HCT116 (cell line): ENCODE measurements at regions not wholly inside any gene's neighbourhood (a gene's known extent, or its start where the extent isn't known, plus 50 kb on each side); places are given as distances from the start of the nearest gene placed in this dataset.

Source experiments
- ATAC-seq: fragments of 200-7000 bp; cut with Tn5 transposase; 2 replicates; pipeline ENCODE4 v1.9.1; 2020; ENCODE audit warnings: mild to moderate bottlenecking, moderate library complexity
- BruUV-seq: library from RNA; stranded (reverse); fragments of 400-500 nt; replicated peaks from 2 replicates; lab custom pipeline; 2021; lab: Mats Ljungman, UMichigan
- CTCF ChIA-PET: fragments of 300-600 bp; sonication (Branson Sonifier 250); formaldehyde crosslinking; loops from one replicate; lab custom pipeline; 2021; ENCODE audit warnings: antibody characterized with exemption; lab: Charles Lee
- POLR2A ChIA-PET: fragments of 300-600, 350-600 bp; sonication (Branson Sonifier 250); formaldehyde crosslinking; loops from one replicate; lab custom pipeline; 2021; ENCODE audit warnings: antibody characterized with exemption; lab: Charles Lee
- RAD21 ChIA-PET, 2 experiments: fragments of 300-600 bp; sonication (Branson Sonifier 250); formaldehyde crosslinking; loops; one replicate each; lab custom pipeline; 2023; ENCODE audit warnings: low total read pairs in 2 of 2; ENCODE audit not compliant: uncharacterized antibody in 2 of 2, unreplicated experiment in 2 of 2, low non-redundant PET in 1 of 2; lab: Charles Lee
- DNase-seq: peaks from one replicate; pipeline ENCODE4 v3.0.0-alpha.2; 2010; ENCODE audit warnings: low read depth, low spot score
- H2AFZ ChIP-seq: fragments of 200-600 bp; shearing (Covaris generic), sonication (generic); 2 replicates; pipeline ENCODE4 v1.6.1; 2017; ENCODE audit warnings: low read depth, mixed run types, mixed read lengths, antibody characterized with exemption, low read length; ENCODE audit not compliant: poor library complexity, severe bottlenecking
- H3K27ac ChIP-seq: 2 replicates; pipeline ENCODE4 v1.5.1; 2012; ENCODE audit warnings: low read depth, low read length
- H3K27me3 ChIP-seq: fragments of 200-600 bp; sonication (generic); 2 replicates; pipeline ENCODE4 v1.6.1; 2016; ENCODE audit warnings: mixed run types, low read length, mixed read lengths; ENCODE audit not compliant: insufficient read depth
- H3K36me3 ChIP-seq, 2 experiments: fragments of 200-500 bp in 1 of 2; fragments of 200-600 bp in 1 of 2; sonication (Bioruptor generic) in 1 of 2; sonication (generic) in 1 of 2; 2 replicates each; pipeline versions ENCODE4 v1.5.1 to v1.6.1; 2014 to 2016; ENCODE audit warnings: low read length in 2 of 2, inconsistent platforms in 1 of 2, mixed read lengths in 1 of 2, mixed run types in 1 of 2; ENCODE audit not compliant: insufficient read depth in 2 of 2, control insufficient read depth in 1 of 2
- H3K4me1 ChIP-seq, 2 experiments: fragments of 200-600 bp in 1 of 2; sonication (generic) in 1 of 2; 2 replicates each; pipeline versions ENCODE4 v1.5.1 to v1.6.1; 2012 to 2017; ENCODE audit warnings: low read length in 2 of 2, inconsistent platforms in 1 of 2, mild to moderate bottlenecking in 1 of 2, mixed read lengths in 1 of 2, mixed run types in 1 of 2, moderate library complexity in 1 of 2; ENCODE audit not compliant: insufficient read depth in 2 of 2, control insufficient read depth in 1 of 2
- H3K4me2 ChIP-seq: fragments of 200-600 bp; sonication (generic); 2 replicates; pipeline ENCODE4 v1.6.1; 2017; ENCODE audit warnings: mixed run types, low read length, mixed read lengths
- H3K4me3 ChIP-seq, 2 experiments: fragments of 200-600 bp in 1 of 2; sonication (generic) in 1 of 2; replicated peaks in 1 of 2; 2 replicates each; pipeline ENCODE4 v1.5.1; 2011 to 2016; ENCODE audit warnings: low read length in 2 of 2, control low read depth in 1 of 2, low read depth in 1 of 2, mild to moderate bottlenecking in 1 of 2, mixed read lengths in 1 of 2, mixed run types in 1 of 2
- H3K79me2 ChIP-seq: fragments of 200-600 bp; sonication (generic); 2 replicates; pipeline ENCODE4 v1.6.1; 2017; ENCODE audit warnings: mild to moderate bottlenecking, mixed run types, low read length, moderate library complexity, mixed read lengths; ENCODE audit not compliant: insufficient read depth
- H3K9ac ChIP-seq: fragments of 200-600 bp; sonication (generic); 2 replicates; pipeline ENCODE4 v1.6.1; 2016; ENCODE audit warnings: low read length, mixed read lengths
- H3K9me2 ChIP-seq: fragments of 200-600 bp; sonication (generic), shearing (Covaris generic); 2 replicates; pipeline ENCODE4 v1.6.1; 2017; ENCODE audit warnings: mixed run types, mild to moderate bottlenecking, moderate library complexity; ENCODE audit not compliant: insufficient read depth
- H3K9me3 ChIP-seq, 2 experiments: fragments of 200-500 bp in 1 of 2; fragments of 200-600 bp in 1 of 2; sonication (Bioruptor generic) in 1 of 2; sonication (generic) in 1 of 2; 2 replicates each; pipeline ENCODE4 v1.6.1; 2014 to 2017; ENCODE audit warnings: low read length in 2 of 2, mixed read lengths in 2 of 2, inconsistent platforms in 1 of 2, low read depth in 1 of 2, mild to moderate bottlenecking in 1 of 2, mixed run types in 1 of 2, moderate library complexity in 1 of 2; ENCODE audit not compliant: control insufficient read depth in 1 of 2, insufficient read depth in 1 of 2
- H4K20me1 ChIP-seq: fragments of 200-600 bp; sonication (generic), shearing (Covaris generic); 2 replicates; pipeline ENCODE4 v1.6.1; 2017; ENCODE audit warnings: mixed run types, mild to moderate bottlenecking, moderate library complexity; ENCODE audit not compliant: insufficient read depth
- CBX3 ChIP-seq: IDR thresholded peaks from 2 replicates; pipeline ENCODE4 v1.6.1; 2012; ENCODE audit warnings: low read depth
- CTCF ChIP-seq, 3 experiments: fragments of 200-600 bp in 1 of 3; sonication (generic) in 1 of 3; IDR thresholded peaks in 2 of 3; conservative IDR thresholded peaks in 1 of 3; 2 replicates each; pipeline ENCODE4 v1.5.1; 2012 to 2017; ENCODE audit warnings: low read depth in 2 of 3, low read length in 2 of 3, antibody characterized with exemption in 1 of 3, borderline replicate concordance in 1 of 3, control low read depth in 1 of 3, mild to moderate bottlenecking in 1 of 3, mixed read lengths in 1 of 3, mixed run types in 1 of 3, moderate library complexity in 1 of 3; ENCODE audit not compliant: insufficient read depth in 1 of 3
- EGR1 ChIP-seq: IDR thresholded peaks from 2 replicates; pipeline ENCODE4 v1.6.1; 2012; ENCODE audit warnings: low read depth
- ELF1 ChIP-seq: IDR thresholded peaks from 2 replicates; pipeline ENCODE4 v1.6.1; 2012; ENCODE audit warnings: low read depth, borderline replicate concordance
- EZH2 ChIP-seq: fragments of 200-600 bp; sonication (generic); IDR thresholded peaks from 2 replicates; pipeline ENCODE4 v1.6.1; 2017; ENCODE audit warnings: antibody characterized with exemption, mixed run types
- EZH2phosphoT487 ChIP-seq: fragments of 200-600 bp; IDR thresholded peaks from 2 replicates; pipeline ENCODE4 v1.6.1; 2018; ENCODE audit warnings: antibody characterized with exemption, borderline replicate concordance
- JUND ChIP-seq: IDR thresholded peaks from 2 replicates; pipeline ENCODE4 v1.6.1; 2012
- MAX ChIP-seq: IDR thresholded peaks from 2 replicates; pipeline ENCODE4 v1.6.1; 2012
- POLR2AphosphoS5 ChIP-seq: IDR thresholded peaks from 2 replicates; pipeline ENCODE4 v1.6.1; 2011; ENCODE audit warnings: mild to moderate bottlenecking, low read depth, low read length, moderate library complexity
- REST ChIP-seq: IDR thresholded peaks from 2 replicates; pipeline ENCODE4 v1.6.1; 2012; ENCODE audit warnings: low read depth
- SIN3A ChIP-seq: IDR thresholded peaks from 2 replicates; pipeline ENCODE4 v1.6.1; 2012; ENCODE audit warnings: low read depth
- SP1 ChIP-seq: IDR thresholded peaks from 2 replicates; pipeline ENCODE4 v1.6.1; 2012; ENCODE audit warnings: low read depth
- SRF ChIP-seq: IDR thresholded peaks from 2 replicates; pipeline ENCODE4 v1.6.1; 2012; ENCODE audit warnings: low read depth
- YY1 ChIP-seq: IDR thresholded peaks from 2 replicates; pipeline ENCODE4 v1.6.1; 2011; ENCODE audit warnings: low read length, low read depth, moderate library complexity, mild to moderate bottlenecking; ENCODE audit not compliant: insufficient replicate concordance; ENCODE audit errors: extremely low read depth
- ZBTB33 ChIP-seq: IDR thresholded peaks from 2 replicates; pipeline ENCODE4 v1.6.1; 2011; ENCODE audit warnings: mild to moderate bottlenecking, low read length, moderate library complexity; ENCODE audit not compliant: insufficient replicate concordance; ENCODE audit errors: extremely low read depth
- ZNF274 ChIP-seq: fragments of 200-500 bp; sonication (Bioruptor generic); IDR thresholded peaks from 2 replicates; pipeline ENCODE4 v1.6.1; 2014; ENCODE audit warnings: mild to moderate bottlenecking, low read depth, low read length, inconsistent platforms
- intact Hi-C: fragments of 100-400 bp; cut with micrococcal nuclease; formaldehyde crosslinking; loops from 2 replicates; pipeline ENCODE4 v1.10.0; 2022
- TF ChIP-seq, protein P1 (sequence below): IDR thresholded peaks from 2 replicates; pipeline ENCODE4 v1.6.1; 2012

- Histone ChIP-seq H2AFZ (no peak overlapping the region), H3K79me2 (no peaks in the 10 kb centered on the region), H3K27ac (0 out of 2 replicates have a peak overlapping the region, but pooled peaks have one; percentile 15), H3K9me2 (no peaks in the 10 kb centered on the region), H3K9ac (peak overlapping the region; percentile 19; the same call in 1 of the 2 replicates), H3K27me3 (no peaks in the 10 kb centered on the region), H3K4me3 (peak overlapping the region in 1 of 2 experiments; percentile 18; a peak in 1 of 4 replicates), H4K20me1 (no peaks in the 10 kb centered on the region), H3K36me3 (no peaks in the 10 kb centered on the region), H3K4me1 (peaks cover 8 to 16% of the 10 kb centered on the region in 2 experiments), H3K9me3 (no peaks in the 10 kb centered on the region; a peak in 1 of 4 replicates), H3K4me2 (peak overlapping the region; percentile 62)
- ChIA-PET POLR2A (interaction anchor here (0.8 kb wide), 1 partner anchor 194 kb away, joined by 4 read pairs; no protein-coding TSS in a partner anchor), RAD21 (interaction anchor here (0.6 to 1.0 kb wide), 6 partner anchors 21 to 199 kb away, joined by 3 read pairs; no protein-coding TSS in a partner anchor), CTCF (interaction anchor here (0.6 to 1.9 kb wide), 49 partner anchors 11 to 403 kb away, joined by 3 to 54 read pairs (median 5); partner anchors contain the start of gene GSE1)
- intact Hi-C loops = loop anchor here (5.0 kb wide), 1 partner anchor 301 kb away; no protein-coding TSS in a partner anchor
- BruUV-seq = no TSS peak
- peak; percentile 58 for DNase-seq
- peak; percentile 87 for ATAC-seq
- TF ChIP-seq ELF1 = no peak
- no peak for TF ChIP-seq SRF
- no peak for TF ChIP-seq SIN3A
- no peak for TF ChIP-seq POLR2AphosphoS5
- TF ChIP-seq REST = no peak
- TF ChIP-seq YY1 = peak; percentile 29
- peak; percentile 92 to 99 (median 97) for TF ChIP-seq CTCF (IDR thresholded peaks at IDR 0.05 in 2 of 3, conservative IDR thresholded peaks at IDR 0.05 in 1 of 3; ENCODE audit: borderline replicate concordance in 1 of 3, insufficient read depth in 1 of 3, low read depth in 2 of 3, low read length in 2 of 3)
- TF ChIP-seq EZH2 = no peak
- TF ChIP-seq ZNF274 = no peak
- TF ChIP-seq, protein P1, sequence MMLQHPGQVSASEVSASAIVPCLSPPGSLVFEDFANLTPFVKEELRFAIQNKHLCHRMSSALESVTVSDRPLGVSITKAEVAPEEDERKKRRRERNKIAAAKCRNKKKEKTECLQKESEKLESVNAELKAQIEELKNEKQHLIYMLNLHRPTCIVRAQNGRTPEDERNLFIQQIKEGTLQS = no peak
- peak; percentile 94 for TF ChIP-seq MAX
- TF ChIP-seq ZBTB33 = no peak
- TF ChIP-seq CBX3 = no peak; the same call in 1 of the 2 replicates
- no peak for TF ChIP-seq EZH2phosphoT487
- no peak for TF ChIP-seq SP1
- no peak for TF ChIP-seq JUND
- TF ChIP-seq EGR1 = no peak
Observed at GRCh38 chr16:85416228-85417109, 196.7 kb upstream of the GSE1 start.
